WTC11 (cell line): ENCODE measurements at regions not wholly inside any gene's neighbourhood (a gene's known extent, or its start where the extent isn't known, plus 50 kb on each side); places are given as distances from the start of the nearest gene placed in this dataset.

ENCODE experiments used
- ATAC-seq: fragments of 200-7000 bp; cut with Tn5 transposase; 2 replicates; pipeline ENCODE4 v1.10.0; 2021; ENCODE audit warnings: mild to moderate bottlenecking, moderate library complexity
- CTCF ChIA-PET: fragments of 300-600 bp; sonication (Branson Sonifier 250); formaldehyde crosslinking; loops from one replicate; lab custom pipeline; 2021; ENCODE audit warnings: antibody characterized with exemption; lab: Charles Lee
- POLR2A ChIA-PET: fragments of 350-600 bp; sonication (Branson Sonifier 250); formaldehyde crosslinking; loops from one replicate; lab custom pipeline; 2021; ENCODE audit warnings: antibody characterized with exemption; lab: Charles Lee
- DNase-seq: peaks from one replicate; pipeline ENCODE4 v3.0.0; 2021; ENCODE audit warnings: low spot score
- H3K27ac Mint-ChIP-seq: 2 replicates; pipeline ENCODE4 v1.8.0; 2021; ENCODE audit warnings: mixed read lengths
- H3K27me3 Mint-ChIP-seq: 2 replicates; pipeline ENCODE4 v1.8.0; 2021; ENCODE audit warnings: low read depth, mild to moderate bottlenecking, moderate library complexity, mixed read lengths
- H3K36me3 Mint-ChIP-seq: 2 replicates; pipeline ENCODE4 v1.8.0; 2021; ENCODE audit warnings: mixed read lengths
- H3K4me1 Mint-ChIP-seq: 2 replicates; pipeline ENCODE4 v1.8.0; 2022; ENCODE audit warnings: mixed read lengths
- H3K4me3 Mint-ChIP-seq: 2 replicates; pipeline ENCODE4 v1.8.0; 2021; ENCODE audit warnings: mild to moderate bottlenecking, moderate library complexity, mixed read lengths
- H3K9me3 Mint-ChIP-seq: 2 replicates; pipeline ENCODE4 v1.8.0; 2021; ENCODE audit warnings: mixed read lengths
- CBFB ChIP-seq: sonication (generic); formaldehyde crosslinking; IDR thresholded peaks from 2 replicates; pipeline ENCODE4 v1.8.1; 2022; ENCODE audit warnings: mild to moderate bottlenecking, low read depth, missing genetic modification reagents
- CDX4 ChIP-seq: fragments of 250-450 bp; sonication (Bioruptor Pico); IDR thresholded peaks from 2 replicates; pipeline ENCODE4 v1.9.0; 2021; ENCODE audit warnings: moderate library complexity, mild to moderate bottlenecking, inconsistent platforms, borderline replicate concordance
- FOXJ3 ChIP-seq: sonication (generic); formaldehyde crosslinking; IDR thresholded peaks from 2 replicates; pipeline ENCODE4 v1.9.0; 2021; ENCODE audit warnings: missing genetic modification reagents, mild to moderate bottlenecking, borderline replicate concordance
- GABPB1 ChIP-seq: sonication (generic); formaldehyde crosslinking; IDR thresholded peaks from 2 replicates; pipeline ENCODE4 v1.8.1; 2023; ENCODE audit warnings: mild to moderate bottlenecking, missing genetic modification reagents
- IRF1 ChIP-seq: sonication (generic); formaldehyde crosslinking; IDR thresholded peaks from 2 replicates; pipeline ENCODE4 v1.8.0; 2023; ENCODE audit warnings: missing genetic modification reagents
- JAZF1 ChIP-seq: fragments of 250-450 bp; sonication (Bioruptor Pico); IDR thresholded peaks from 2 replicates; pipeline ENCODE4 v1.9.0; 2021; ENCODE audit warnings: moderate library complexity, mild to moderate bottlenecking, inconsistent platforms
- NFATC4 ChIP-seq: fragments of 250-450 bp; sonication (Bioruptor Pico); IDR thresholded peaks from 2 replicates; pipeline ENCODE4 v1.9.0; 2021; ENCODE audit warnings: mild to moderate bottlenecking
- NFYB ChIP-seq: sonication (generic); formaldehyde crosslinking; conservative IDR thresholded peaks from 2 replicates; pipeline ENCODE4 v1.8.0; 2022; ENCODE audit warnings: low read depth, missing genetic modification reagents
- RORB ChIP-seq: fragments of 250-450 bp; sonication (Bioruptor Pico); IDR thresholded peaks from 2 replicates; pipeline ENCODE4 v1.9.0; 2021; ENCODE audit warnings: mild to moderate bottlenecking
- SMAD4 ChIP-seq: sonication (generic); formaldehyde crosslinking; IDR thresholded peaks from 2 replicates; pipeline ENCODE4 v1.8.0; 2022; ENCODE audit warnings: mild to moderate bottlenecking, missing genetic modification reagents
- SP1 ChIP-seq: sonication (generic); formaldehyde crosslinking; conservative IDR thresholded peaks from 2 replicates; pipeline ENCODE4 v1.8.1; 2022; ENCODE audit warnings: missing genetic modification reagents
- TCF7 ChIP-seq: sonication (generic); formaldehyde crosslinking; IDR thresholded peaks from 2 replicates; pipeline ENCODE4 v1.8.0; 2022; ENCODE audit warnings: mild to moderate bottlenecking, low read depth, missing genetic modification reagents, moderate library complexity
- ZBTB43 ChIP-seq: sonication (generic); formaldehyde crosslinking; IDR thresholded peaks from 2 replicates; pipeline ENCODE4 v1.8.1; 2023; ENCODE audit warnings: mild to moderate bottlenecking, missing genetic modification reagents
- ZNF219 ChIP-seq: sonication (generic); formaldehyde crosslinking; IDR thresholded peaks from 2 replicates; pipeline ENCODE4 v1.8.0; 2023; ENCODE audit warnings: missing genetic modification reagents, mild to moderate bottlenecking, borderline replicate concordance
- TF ChIP-seq, protein P1 (sequence below): sonication (generic); formaldehyde crosslinking; IDR thresholded peaks from 2 replicates; pipeline ENCODE4 v1.8.1; 2022; ENCODE audit warnings: low read depth, missing genetic modification reagents, borderline replicate concordance
- TF ChIP-seq, protein P2 (sequence below): fragments of 250-450 bp; sonication (Bioruptor Pico); IDR thresholded peaks from 2 replicates; pipeline ENCODE4 v1.8.0; 2021; ENCODE audit warnings: mild to moderate bottlenecking
- TF ChIP-seq, protein P3 (sequence below): sonication (generic); formaldehyde crosslinking; conservative IDR thresholded peaks from 2 replicates; pipeline ENCODE4 v1.8.1; 2023; ENCODE audit warnings: mild to moderate bottlenecking, low read depth, missing genetic modification reagents, moderate library complexity

GRCh38 chr11:34825670-34826383, 90.4 kb downstream of the APIP start:
- Mint-ChIP-seq H3K27me3 (no peaks in the 10 kb centered on the region), H3K27ac (no peak overlapping the region), H3K4me1 (peaks cover 26% of the 10 kb centered on the region), H3K36me3 (no peaks in the 10 kb centered on the region)
- peak; percentile 55 for ATAC-seq
- CTCF ChIA-PET = no interaction called here
- TF ChIP-seq SMAD4 (CRISPR knock-in tag) = no peak
- peak; percentile 8; the same call in 1 of the 2 replicates for TF ChIP-seq GABPB1 (CRISPR knock-in tag)
- TF ChIP-seq, protein P1, sequence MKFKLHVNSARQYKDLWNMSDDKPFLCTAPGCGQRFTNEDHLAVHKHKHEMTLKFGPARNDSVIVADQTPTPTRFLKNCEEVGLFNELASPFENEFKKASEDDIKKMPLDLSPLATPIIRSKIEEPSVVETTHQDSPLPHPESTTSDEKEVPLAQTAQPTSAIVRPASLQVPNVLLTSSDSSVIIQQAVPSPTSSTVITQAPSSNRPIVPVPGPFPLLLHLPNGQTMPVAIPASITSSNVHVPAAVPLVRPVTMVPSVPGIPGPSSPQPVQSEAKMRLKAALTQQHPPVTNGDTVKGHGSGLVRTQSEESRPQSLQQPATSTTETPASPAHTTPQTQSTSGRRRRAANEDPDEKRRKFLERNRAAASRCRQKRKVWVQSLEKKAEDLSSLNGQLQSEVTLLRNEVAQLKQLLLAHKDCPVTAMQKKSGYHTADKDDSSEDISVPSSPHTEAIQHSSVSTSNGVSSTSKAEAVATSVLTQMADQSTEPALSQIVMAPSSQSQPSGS = no peak
- no peak for TF ChIP-seq RORB
- TF ChIP-seq, all 79 proteins: peak for 1
- Mint-ChIP-seq H3K4me3 (no peak overlapping the region), H3K9me3 (no peaks in the 10 kb centered on the region)
- DNase-seq = no peak
- POLR2A ChIA-PET = interaction anchor here (0.6 kb wide), 1 partner anchor 54 kb away, joined by 4 read pairs; no protein-coding TSS in a partner anchor

GRCh38 chr11:34825315-34825669, 90.9 kb downstream of the APIP start:
- H3K9me3 Mint-ChIP-seq = peaks cover 1% of the 10 kb centered on the region
- no peak overlapping the region for H3K27ac Mint-ChIP-seq
- ATAC-seq (no peak), DNase-seq (no peak)
- no peak overlapping the region for H3K4me3 Mint-ChIP-seq
- peaks cover 25% of the 10 kb centered on the region for H3K4me1 Mint-ChIP-seq
- no peaks in the 10 kb centered on the region for H3K27me3 Mint-ChIP-seq
- TF ChIP-seq, protein P2, sequence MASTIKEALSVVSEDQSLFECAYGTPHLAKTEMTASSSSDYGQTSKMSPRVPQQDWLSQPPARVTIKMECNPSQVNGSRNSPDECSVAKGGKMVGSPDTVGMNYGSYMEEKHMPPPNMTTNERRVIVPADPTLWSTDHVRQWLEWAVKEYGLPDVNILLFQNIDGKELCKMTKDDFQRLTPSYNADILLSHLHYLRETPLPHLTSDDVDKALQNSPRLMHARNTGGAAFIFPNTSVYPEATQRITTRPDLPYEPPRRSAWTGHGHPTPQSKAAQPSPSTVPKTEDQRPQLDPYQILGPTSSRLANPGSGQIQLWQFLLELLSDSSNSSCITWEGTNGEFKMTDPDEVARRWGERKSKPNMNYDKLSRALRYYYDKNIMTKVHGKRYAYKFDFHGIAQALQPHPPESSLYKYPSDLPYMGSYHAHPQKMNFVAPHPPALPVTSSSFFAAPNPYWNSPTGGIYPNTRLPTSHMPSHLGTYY (CRISPR knock-in tag) = no peak
- no peak for TF ChIP-seq FOXJ3 (CRISPR knock-in tag)
- no peak for TF ChIP-seq SMAD4 (CRISPR knock-in tag)
- no peak for TF ChIP-seq ZBTB43 (CRISPR knock-in tag)
- no peak for TF ChIP-seq TCF7 (CRISPR knock-in tag)
- TF ChIP-seq NFATC4 (CRISPR knock-in tag) = no peak
- TF ChIP-seq, protein P3, sequence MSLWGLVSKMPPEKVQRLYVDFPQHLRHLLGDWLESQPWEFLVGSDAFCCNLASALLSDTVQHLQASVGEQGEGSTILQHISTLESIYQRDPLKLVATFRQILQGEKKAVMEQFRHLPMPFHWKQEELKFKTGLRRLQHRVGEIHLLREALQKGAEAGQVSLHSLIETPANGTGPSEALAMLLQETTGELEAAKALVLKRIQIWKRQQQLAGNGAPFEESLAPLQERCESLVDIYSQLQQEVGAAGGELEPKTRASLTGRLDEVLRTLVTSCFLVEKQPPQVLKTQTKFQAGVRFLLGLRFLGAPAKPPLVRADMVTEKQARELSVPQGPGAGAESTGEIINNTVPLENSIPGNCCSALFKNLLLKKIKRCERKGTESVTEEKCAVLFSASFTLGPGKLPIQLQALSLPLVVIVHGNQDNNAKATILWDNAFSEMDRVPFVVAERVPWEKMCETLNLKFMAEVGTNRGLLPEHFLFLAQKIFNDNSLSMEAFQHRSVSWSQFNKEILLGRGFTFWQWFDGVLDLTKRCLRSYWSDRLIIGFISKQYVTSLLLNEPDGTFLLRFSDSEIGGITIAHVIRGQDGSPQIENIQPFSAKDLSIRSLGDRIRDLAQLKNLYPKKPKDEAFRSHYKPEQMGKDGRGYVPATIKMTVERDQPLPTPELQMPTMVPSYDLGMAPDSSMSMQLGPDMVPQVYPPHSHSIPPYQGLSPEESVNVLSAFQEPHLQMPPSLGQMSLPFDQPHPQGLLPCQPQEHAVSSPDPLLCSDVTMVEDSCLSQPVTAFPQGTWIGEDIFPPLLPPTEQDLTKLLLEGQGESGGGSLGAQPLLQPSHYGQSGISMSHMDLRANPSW = no peak
- TF ChIP-seq IRF1 (CRISPR knock-in tag) = no peak
- TF ChIP-seq ZNF219 = no peak
- no peak for TF ChIP-seq JAZF1 (CRISPR knock-in tag)
- TF ChIP-seq, protein P1 = no peak
- no peak for TF ChIP-seq NFYB (CRISPR knock-in tag)
- TF ChIP-seq CDX4 (CRISPR knock-in tag) = no peak
- no peak for TF ChIP-seq SP1 (CRISPR knock-in tag)
- no peak for TF ChIP-seq CBFB (CRISPR knock-in tag)
- ChIA-PET POLR2A (interaction anchor here (0.6 to 0.7 kb wide), 2 partner anchors 53 to 212 kb away, joined by 3 to 4 read pairs; no protein-coding TSS in a partner anchor), CTCF (no interaction called here)
- H3K36me3 Mint-ChIP-seq = no peaks in the 10 kb centered on the region
